ENCODE measurements at regions not wholly inside any gene's neighbourhood (a gene's known extent, or its start where the extent isn't known, plus 50 kb on each side); places are given as distances from the start of the nearest gene placed in this dataset.

DNA sequence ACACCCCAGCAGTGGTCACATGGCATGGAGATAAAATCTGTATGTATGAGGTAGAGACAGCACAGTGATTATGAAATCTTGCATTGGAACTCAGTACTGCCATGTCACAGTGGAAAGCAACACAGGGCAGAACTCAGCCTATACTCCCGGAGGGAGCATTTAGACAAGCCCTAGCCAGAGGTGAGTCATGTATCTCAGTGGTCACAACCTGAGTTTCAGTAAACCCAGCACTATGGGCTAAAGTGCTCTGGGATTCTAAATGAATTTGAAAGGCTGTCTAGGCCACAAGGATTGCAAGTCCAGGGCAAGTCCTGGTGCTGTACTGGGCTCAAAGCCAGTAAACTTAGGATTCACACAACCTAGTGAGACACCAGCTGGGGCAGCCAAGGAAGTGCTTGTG, 1717.1 kb upstream of the RAG2 start:
- no peak for DNase-seq (ENCODE audit: low read depth in 1 of 2, low spot score in 1 of 2)

DNA sequence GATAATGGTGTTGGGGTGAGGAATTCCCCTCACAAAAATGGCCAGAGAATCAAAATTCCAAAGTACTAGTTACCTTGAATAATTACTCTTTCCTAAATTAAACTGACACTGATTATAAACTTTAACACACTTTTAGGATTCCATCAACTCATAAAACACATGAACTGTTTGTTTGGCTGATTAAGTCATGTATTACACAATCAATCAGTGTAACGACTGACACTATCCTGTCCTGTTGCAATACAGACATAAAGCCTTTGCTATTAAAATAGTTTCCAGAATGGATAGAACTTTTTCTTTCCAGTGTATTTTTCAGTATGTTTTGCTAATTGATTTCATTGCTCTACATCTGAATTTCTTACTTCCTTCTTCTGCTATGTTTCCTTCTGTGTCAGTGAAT, 1709.4 kb upstream of the RAG2 start:
- no peak for DNase-seq (ENCODE audit: low read depth in 1 of 2, low spot score in 1 of 2)

DNA sequence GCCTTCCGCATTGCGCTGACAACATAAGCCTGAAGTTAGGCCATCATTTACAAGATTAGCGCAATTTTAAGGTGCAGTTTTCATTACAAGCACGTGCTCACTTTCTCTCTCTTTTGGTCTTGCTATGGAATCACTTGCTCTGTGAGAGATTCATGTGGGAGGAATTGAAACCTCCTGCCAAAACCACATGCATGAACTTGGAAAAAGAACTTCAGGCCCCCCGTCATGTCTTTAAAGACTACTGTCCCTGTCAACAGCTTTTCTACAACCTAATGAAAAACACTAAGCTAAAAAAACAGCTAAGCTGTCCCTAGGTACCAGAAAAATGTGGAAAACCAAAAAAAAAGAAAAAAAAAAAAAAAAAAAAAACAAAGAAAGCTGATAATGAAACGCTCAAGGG, 1707.6 kb upstream of the RAG2 start:
- DNase-seq (ENCODE audit: low read depth in 1 of 2, low spot score in 1 of 2): no peak

DNA sequence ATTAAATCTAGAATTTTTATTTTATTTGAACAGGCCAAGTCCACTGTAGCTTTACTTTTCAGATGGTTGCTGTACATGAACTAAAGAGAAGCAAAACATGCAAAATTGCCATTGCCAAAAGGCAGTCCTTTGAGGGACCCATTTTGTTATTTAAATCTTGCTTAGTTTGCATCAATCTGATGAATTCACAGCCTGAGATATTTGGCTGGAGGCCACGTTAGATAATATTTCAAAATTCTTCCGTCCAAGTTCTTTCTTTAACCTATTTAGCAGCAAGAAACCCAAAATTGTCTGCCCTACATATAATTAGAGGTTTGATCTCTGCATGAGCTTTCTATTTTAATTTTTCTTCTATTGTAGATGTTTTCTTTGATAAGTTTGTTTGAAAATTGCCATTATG, 1706.9 kb upstream of the RAG2 start:
- DNase-seq (ENCODE audit: low read depth in 1 of 2, low spot score in 1 of 2): no peak

DNA sequence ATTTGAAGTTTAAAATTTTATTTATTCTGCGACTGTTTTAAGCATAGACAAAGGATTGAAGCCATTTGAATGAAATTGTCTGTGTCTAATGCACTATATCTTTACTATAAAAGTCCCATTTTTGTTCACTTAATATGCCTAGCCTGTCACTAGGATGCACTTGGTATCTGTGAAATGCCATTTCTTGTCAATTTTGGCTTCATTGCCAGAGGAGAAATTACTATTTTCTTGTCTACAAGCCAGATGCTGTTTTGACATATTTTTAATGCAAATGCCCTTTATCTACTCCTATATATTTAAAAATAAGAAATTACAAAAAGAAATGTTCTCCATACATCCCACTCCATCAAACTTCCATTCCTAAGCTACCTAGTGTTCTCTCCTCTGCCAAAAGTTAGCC, 1704.5 kb upstream of the RAG2 start:
- no peak for DNase-seq (ENCODE audit: low read depth in 1 of 2, low spot score in 1 of 2)

DNA sequence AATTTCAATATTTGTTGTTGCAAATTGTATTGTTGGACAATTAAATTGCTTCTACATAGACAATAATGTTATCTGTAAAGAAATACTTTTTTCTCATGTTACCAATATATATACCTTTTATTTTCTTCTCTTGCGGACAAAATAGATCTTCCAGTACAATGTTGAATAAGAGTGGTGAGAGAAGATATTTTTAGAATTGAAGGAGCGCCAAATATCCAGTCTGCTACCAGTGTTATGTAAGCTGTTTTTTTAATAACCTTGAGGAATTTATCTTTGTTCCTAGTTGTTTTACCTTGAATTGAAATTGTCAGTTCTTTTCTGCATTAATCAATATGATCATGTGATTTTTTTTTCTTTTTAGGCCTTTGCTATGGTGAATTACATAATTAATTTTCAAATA, 1702.5 kb upstream of the RAG2 start:
- DNase-seq (ENCODE audit: low read depth in 1 of 2, low spot score in 1 of 2): no peak

DNA sequence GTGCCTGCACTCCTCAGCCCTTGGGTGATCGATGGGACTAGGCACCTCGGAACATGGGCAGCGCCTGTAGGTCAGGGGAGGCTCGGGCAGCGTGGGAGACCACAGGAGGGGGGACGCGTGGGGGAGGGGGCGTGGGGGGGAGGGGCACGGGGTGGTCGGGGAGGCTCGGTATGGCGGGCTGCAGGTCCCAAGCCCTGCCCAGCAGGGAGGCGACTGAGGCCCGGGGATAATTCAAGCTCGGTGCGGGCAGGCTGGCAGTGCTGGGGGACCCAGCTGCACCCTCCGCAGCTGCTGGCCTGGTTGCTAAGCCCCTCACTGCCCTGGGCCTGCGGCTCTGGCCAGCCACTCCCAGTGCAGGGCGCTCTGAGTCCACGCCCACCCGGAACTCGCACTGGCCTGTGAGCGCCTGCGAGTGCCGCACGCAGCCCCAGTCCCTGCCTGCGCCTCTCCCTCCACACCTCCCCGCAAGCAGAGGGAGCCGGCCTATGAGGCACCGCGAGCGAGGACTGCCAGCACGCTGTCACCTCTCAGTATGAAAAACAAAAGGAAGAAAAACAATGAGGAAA, 1698.3 kb upstream of the RAG2 start:
- no peak for DNase-seq (ENCODE audit: low read depth in 1 of 2, low spot score in 1 of 2)

DNA sequence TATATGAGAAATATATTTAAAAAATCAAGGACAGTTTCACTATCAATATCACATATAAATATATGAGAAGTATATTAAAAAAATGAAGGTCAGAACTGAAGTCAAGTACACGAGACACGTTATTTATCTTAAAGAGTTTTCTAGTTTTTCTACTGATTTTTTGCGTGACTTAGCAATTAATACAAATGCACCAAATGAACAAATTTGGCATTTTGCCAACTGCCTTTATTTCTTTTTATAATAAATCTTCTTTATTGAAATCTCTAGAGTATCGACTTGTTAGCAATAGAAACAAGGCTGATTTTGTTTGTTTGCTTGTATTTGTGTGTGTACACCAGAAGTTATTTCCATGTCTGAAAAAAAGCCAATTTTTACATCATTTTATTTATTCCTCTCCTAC, 1684.7 kb upstream of the RAG2 start:
- no peak for DNase-seq (ENCODE audit: low read depth in 1 of 2, low spot score in 1 of 2)

DNA sequence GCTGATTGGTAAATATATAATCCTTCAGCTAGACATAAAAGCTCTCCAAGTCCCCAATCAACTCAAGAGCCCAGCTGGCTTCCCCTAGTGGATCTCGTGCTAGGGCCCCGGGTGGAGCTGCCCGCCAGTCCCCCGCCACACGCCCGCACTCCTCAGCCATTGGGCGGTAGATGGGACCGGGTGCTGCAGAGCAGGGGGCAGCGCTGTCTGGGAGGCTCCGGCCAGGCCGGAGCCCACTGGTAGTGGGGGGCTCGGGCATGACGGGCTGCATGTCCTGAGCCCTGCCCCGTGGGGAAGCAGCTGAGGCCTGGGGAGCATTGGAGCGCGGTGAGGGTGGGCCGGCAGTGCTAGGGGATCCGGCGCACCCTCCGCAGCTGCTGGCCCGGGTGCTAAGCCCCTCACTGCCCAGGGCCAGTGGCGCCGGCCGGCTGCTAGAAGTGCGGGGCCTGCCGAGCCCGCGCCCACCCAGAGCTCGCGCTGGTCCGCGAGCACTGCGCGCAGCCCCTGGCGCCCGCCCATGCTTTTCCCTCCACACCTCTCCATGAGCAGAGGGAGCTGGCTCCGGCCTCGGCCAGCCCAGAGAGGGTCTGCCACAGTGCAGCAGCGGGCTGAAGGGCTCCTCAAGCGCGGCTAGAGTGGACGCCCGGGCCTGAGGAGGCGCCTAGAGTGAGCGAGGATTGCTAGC, 1680.6 kb upstream of the RAG2 start:
- no peak for DNase-seq (ENCODE audit: low read depth in 1 of 2, low spot score in 1 of 2)

DNA sequence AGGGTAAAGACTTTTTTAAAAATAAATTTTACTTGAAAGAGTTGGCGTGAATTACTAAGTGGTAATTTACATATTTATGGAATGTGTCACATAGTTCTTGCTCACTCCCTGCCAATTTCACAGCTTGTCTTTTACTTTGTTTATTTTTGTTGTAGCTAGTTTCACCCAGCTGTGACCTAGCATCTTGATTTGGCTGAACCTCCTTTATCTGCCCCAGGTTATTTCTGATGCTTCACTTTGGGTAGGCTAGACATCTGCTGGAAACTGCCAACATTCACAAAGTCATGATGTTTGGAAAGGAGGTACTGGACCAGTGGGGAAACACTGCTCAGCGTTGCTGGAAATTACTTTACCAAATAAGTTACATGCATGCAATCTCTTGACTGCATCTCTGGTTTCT, 1676.0 kb upstream of the RAG2 start:
- no peak for DNase-seq (ENCODE audit: low read depth in 1 of 2, low spot score in 1 of 2)

DNA sequence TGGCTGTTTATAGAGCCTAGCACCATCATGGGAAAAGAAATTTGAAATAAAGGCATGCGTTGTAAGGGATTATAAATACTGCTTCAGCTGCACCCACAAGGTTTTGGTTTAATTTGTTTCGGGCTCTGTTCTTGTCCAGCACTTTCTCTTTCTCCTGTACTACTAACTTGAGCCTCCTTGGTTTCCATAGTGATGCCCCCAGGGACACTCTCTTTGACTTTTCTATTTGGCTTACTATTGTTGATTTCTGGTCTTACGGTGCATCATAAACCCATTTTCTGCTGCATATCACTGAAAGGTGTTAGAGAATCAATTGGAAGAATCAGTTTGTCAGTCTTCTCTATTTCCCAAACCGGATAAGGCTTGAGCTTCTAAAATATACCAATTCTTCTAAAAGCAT, 1674.3 kb upstream of the RAG2 start:
- DNase-seq (ENCODE audit: low read depth in 1 of 2, low spot score in 1 of 2): no peak

DNA sequence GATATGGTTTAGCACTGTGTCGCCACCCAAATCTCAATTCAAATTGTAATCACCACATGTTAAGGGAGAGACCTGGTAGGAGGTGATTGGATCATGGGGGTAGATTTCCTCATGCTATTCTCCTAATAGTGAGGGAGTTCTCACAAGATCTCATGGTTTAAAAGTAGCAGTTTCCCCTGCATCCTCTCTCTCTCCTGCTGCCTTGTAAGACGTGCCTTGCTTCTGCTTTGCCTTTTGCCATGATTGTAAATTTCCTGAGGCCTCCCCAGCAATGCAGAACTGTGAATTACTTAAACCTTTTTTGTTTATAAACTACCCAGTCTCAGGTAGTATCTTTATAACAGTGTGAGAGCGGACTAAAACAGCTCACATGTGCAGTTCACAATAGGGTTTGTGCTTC, 1668.7 kb upstream of the RAG2 start:
- no peak for DNase-seq (ENCODE audit: low read depth in 1 of 2, low spot score in 1 of 2)

DNA sequence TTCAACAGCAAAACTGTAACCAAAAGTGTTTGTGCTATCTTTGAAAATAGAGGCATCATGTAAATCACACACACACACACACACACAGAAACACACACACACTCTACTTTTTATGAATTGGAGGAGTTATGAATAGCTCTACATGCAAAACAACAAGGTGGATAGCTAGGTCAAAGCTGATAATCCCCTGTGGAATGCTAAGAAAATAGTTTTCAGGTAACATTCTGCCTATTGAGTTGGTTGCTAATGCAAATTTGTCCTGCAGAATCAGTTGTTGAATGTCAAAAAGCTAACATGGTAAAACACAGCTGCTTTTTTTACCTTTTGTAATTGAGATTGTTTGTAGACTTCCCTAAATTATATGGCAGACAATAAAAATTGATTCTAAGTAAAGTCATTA, 1658.4 kb upstream of the RAG2 start:
- no peak for DNase-seq (ENCODE audit: low read depth in 1 of 2, low spot score in 1 of 2)

DNA sequence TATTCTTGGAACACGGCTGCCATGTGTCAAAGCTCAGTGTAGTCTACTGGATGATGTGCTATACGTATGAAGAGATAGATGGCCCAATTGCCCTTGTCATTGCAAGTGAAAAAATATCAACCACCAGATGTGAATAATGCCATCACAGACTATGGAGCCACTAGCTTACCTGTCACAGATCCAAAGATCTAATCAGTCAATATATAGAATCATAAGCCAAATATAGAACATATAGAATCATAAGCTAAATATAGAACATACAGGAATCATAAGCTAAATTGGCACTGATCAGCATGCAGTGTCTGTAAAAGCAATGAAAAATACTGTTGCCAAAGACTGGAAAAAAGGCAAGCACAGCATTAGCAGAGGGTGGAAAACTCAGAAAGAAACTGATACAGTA, 1656.9 kb upstream of the RAG2 start:
- no peak for DNase-seq (ENCODE audit: low read depth in 1 of 2, low spot score in 1 of 2)

DNA sequence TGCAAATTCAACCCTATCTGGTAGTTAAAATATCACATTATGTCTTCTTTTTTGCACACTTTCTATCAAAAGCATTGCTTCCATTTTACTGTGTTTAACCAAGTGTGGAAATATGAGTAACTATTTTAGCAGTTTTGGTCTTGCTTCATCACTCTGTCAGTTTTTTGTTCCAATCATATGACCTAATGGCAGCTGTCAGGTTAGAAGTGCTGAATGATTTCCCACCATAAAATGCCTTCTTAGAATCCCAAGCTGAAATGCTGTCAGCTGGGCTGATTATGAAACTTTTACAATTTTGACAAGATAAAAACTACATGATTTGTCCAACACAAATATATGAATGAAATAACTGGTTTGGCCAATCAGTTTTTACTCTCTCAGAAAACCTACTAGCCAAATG, 1654.6 kb upstream of the RAG2 start:
- DNase-seq (ENCODE audit: low read depth in 1 of 2, low spot score in 1 of 2): no peak

DNA sequence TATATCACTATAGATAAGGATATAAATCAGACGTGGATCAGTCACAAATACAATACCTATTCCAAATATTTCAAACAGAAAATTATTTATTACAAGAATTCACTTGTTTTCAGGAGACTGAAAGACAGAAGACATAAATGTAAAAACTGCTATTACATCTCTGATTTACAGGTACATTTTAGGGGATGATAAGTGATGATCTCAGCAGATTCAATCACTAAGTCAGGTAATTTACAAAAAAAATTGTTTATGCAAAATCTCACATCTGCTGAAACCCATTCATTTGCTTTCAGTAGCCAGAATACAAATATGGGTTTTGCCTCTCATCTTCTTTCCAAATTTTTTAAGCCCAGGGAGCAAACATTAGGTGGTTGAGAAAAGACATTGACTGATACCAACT, 1648.4 kb upstream of the RAG2 start:
- DNase-seq (ENCODE audit: low read depth in 1 of 2, low spot score in 1 of 2): no peak

DNA sequence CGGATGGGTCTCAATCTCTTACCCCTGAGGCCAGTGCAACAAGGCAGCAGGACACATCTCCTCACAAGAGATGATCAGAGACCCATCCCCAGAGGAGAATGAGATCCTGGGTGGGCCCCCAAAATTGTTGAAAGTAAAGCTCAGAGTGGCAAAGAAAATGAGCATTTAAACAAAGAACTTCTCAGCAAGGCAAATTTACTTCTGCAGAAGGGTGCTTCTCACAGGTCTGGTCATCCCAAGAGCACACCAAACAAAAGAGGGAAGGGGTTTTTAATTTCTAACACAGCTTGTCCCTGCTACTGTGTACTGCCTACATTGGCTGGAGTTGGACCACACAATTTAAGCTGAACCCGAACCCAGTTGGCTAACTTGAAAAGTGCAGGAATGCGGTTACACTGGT, 1628.6 kb upstream of the RAG2 start:
- DNase-seq (ENCODE audit: low read depth in 1 of 2, low spot score in 1 of 2): no peak

DNA sequence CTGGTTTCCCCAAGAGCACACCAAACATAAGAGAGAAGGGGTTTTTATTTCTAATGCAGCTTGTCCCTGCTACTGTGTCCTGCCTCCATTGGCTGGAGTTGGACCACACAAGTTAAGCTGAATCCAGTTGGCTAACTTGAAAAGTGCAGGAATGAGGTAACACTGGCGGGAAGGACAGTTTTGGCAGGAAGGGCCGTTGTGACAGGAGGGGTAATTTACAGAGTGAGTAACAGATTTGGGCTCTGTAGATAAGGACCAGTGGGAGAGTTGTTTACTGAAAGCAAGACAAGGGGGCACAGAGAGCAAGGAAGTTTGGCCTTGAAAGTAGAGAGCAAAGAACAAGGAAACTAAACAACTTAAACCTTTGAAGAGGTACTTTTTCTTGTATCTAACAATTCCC, 1623.3 kb upstream of the RAG2 start:
- DNase-seq (ENCODE audit: low read depth in 1 of 2, low spot score in 1 of 2): no peak

DNA sequence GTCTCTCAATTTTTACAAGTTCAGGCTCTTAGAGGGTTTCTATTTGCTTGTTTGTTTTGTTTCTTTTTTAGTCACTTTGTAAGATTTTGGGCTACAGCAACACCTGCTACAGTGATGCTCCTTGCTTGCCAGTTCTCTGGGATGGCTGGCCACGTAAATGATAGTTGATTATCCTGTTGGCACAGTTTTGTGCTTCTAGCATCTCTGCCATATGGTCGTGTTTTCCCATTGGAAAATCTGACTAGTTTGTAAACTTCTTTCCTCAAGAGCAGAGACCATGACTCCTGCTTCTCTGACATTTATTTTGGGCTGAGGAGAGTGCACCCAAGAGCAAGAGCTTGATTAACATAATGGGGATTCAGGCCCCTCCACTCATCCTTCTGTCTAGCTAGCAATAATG, 1621.6 kb upstream of the RAG2 start:
- no peak for DNase-seq (ENCODE audit: low read depth in 1 of 2, low spot score in 1 of 2)

DNA sequence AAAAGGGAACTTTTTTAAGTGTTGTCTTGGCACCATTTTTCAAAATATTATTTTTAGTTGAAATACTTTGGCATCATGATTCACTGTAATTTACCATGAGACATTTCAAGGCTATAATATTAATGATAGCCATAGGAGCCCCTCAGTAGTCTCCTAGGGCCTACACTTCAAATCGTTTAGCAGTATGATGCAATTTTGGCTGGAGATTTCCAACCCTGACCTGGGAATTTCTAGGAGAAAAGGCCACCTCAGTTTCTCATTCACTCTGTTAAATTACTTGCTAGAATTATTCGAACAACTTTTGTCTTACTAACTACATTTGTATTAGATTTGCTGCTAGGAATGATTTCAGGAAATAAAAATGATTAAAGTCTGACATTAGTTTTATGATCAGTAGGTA, 1610.9 kb upstream of the RAG2 start:
- DNase-seq (ENCODE audit: low read depth in 1 of 2, low spot score in 1 of 2): no peak

DNA sequence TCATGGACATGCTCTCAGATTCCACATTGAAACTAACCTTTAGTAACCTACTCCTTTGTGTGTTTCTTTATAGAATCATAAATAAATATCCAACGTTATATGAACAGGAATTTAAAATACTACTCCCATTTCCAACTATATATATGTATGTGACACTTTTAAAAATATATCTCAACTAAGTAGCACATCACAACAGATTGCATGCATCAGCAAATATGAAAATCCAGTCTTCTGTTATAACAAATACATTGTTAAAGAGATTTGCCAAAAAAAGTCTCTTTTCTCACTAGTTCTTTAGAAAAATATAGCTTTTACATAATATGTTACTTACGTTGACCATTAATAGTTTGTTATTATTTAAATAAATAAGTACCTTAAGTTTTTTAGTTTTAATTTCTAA, 1608.6 kb upstream of the RAG2 start:
- DNase-seq (ENCODE audit: low read depth in 1 of 2, low spot score in 1 of 2): no peak

DNA sequence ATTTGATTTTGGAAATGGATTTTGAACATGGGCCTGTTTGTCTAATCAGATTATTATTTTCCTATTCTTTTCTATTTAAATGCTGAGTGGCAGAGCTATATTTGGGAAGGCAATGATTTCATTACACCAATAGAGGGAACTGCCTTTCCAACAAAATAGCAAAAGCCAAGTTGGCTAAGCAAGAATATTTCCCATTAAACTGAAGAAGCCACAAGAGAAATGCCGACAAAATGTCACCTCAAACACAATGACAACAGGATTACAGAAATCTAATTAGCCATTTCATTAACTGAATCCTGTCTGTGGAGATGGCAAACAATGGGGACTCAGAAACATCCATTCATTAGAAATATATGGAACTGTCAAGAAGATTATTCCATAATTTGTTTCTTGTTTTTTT, 1593.1 kb upstream of the RAG2 start:
- DNase-seq (ENCODE audit: low read depth in 1 of 2, low spot score in 1 of 2): no peak

DNA sequence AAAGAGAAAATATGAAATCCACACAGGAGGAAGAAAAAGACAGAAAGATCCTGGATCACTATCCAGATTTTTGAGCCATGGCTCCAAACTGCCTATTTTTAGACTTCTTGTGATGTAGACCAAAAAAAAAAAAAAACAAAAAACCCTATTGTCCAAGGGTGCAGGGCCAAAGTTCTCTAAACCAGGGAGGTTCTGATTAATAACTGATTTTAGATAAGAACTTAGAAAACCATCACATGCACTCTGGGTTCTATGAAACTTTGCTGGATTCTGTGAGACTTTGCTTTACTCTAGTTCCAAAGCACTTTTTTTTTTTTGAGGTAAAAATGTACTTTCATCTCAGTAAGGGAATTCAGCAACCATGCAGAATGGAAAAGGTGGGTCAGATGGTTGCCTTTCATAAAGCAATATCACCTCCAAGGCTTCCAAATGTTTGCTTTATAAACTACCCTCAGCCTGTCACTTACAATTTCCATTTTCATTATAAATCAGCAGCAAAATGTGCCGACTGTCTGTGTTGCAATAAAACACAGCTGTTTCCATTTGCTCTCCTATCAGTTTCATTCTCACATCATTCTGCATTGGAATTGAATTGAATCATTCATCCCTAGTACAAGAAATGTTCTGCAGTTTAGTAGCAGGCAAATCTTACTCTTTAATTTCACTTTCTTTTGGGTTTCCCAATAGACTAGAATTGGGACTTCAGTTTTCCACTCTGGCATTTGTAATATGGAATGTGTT, 1584.3 kb upstream of the RAG2 start:
- no peak for DNase-seq (ENCODE audit: low read depth in 1 of 2, low spot score in 1 of 2)
